ENCODE measurements at regions not wholly inside any gene's neighbourhood (a gene's known extent, or its start where the extent isn't known, plus 50 kb on each side); places are given as distances from the start of the nearest gene placed in this dataset.

GRCh38 chr7:156140896-156141295 is 328.6 kb upstream of the SHH start:
- Mint-ChIP-seq H3K4me1 (no peaks in the 10 kb centered on the region), H3K4me3 (no peak overlapping the region), H3K27me3 (no peaks in the 10 kb centered on the region), H3K27ac (no peak overlapping the region), H3K9me3 (no peaks in the 10 kb centered on the region), H3K36me3 (ENCODE audit: low read depth) (no peaks in the 10 kb centered on the region)
- intact Hi-C loops (cut with micrococcal nuclease), result no loop called here
- no peak for DNase-seq

GRCh38 chr7:156140447-156140846 is 328.2 kb upstream of the SHH start:
- H3K9me3 Mint-ChIP-seq, result no peaks in the 10 kb centered on the region
- H3K36me3 Mint-ChIP-seq (ENCODE audit: low read depth), result no peaks in the 10 kb centered on the region
- no peaks in the 10 kb centered on the region for H3K27me3 Mint-ChIP-seq
- no peak overlapping the region for H3K27ac Mint-ChIP-seq
- no peak for DNase-seq
- intact Hi-C loops (cut with micrococcal nuclease), result no loop called here
- no peak overlapping the region for H3K4me3 Mint-ChIP-seq
- no peaks in the 10 kb centered on the region for H3K4me1 Mint-ChIP-seq

- no peaks in the 10 kb centered on the region for H3K36me3 Mint-ChIP-seq (ENCODE audit: low read depth)
- H3K27me3 Mint-ChIP-seq, result no peaks in the 10 kb centered on the region
- H3K4me1 Mint-ChIP-seq, result no peaks in the 10 kb centered on the region
- no peak for DNase-seq
- intact Hi-C loops (cut with micrococcal nuclease), result no loop called here
- H3K4me3 Mint-ChIP-seq, result no peak overlapping the region
- H3K9me3 Mint-ChIP-seq, result no peaks in the 10 kb centered on the region
- no peak overlapping the region for H3K27ac Mint-ChIP-seq
These were observed 327.4 kb upstream of the SHH start for GRCh38 chr7:156139633-156140032.

- Mint-ChIP-seq H3K9me3 (no peaks in the 10 kb centered on the region), H3K27ac (no peak overlapping the region), H3K27me3 (no peaks in the 10 kb centered on the region), H3K4me3 (no peak overlapping the region), H3K36me3 (ENCODE audit: low read depth) (no peaks in the 10 kb centered on the region), H3K4me1 (no peaks in the 10 kb centered on the region)
- intact Hi-C loops (cut with micrococcal nuclease), result no loop called here
- no peak for DNase-seq
These were observed 326.8 kb upstream of the SHH start for GRCh38 chr7:156139112-156139511.

GRCh38 chr7:156131881-156132280 is 319.6 kb upstream of the SHH start:
- intact Hi-C loops (cut with micrococcal nuclease), result no loop called here
- Mint-ChIP-seq H3K36me3 (ENCODE audit: low read depth) (no peaks in the 10 kb centered on the region), H3K4me3 (no peak overlapping the region), H3K27ac (no peak overlapping the region), H3K9me3 (no peaks in the 10 kb centered on the region), H3K27me3 (no peaks in the 10 kb centered on the region), H3K4me1 (no peaks in the 10 kb centered on the region)
- no peak for DNase-seq

- Mint-ChIP-seq H3K27ac (no peak overlapping the region), H3K4me3 (no peak overlapping the region), H3K9me3 (no peaks in the 10 kb centered on the region), H3K27me3 (no peaks in the 10 kb centered on the region), H3K36me3 (ENCODE audit: low read depth) (no peaks in the 10 kb centered on the region), H3K4me1 (no peaks in the 10 kb centered on the region)
- intact Hi-C loops (cut with micrococcal nuclease), result no loop called here
- no peak for DNase-seq
These were observed 317.3 kb upstream of the SHH start for GRCh38 chr7:156129522-156129921.

GRCh38 chr7:156128496-156128895 is 316.2 kb upstream of the SHH start:
- H3K27me3 Mint-ChIP-seq, result no peaks in the 10 kb centered on the region
- no peaks in the 10 kb centered on the region for H3K36me3 Mint-ChIP-seq (ENCODE audit: low read depth)
- H3K27ac Mint-ChIP-seq, result no peak overlapping the region
- H3K9me3 Mint-ChIP-seq, result no peaks in the 10 kb centered on the region
- H3K4me3 Mint-ChIP-seq, result no peak overlapping the region
- intact Hi-C loops (cut with micrococcal nuclease), result no loop called here
- DNase-seq, result no peak
- H3K4me1 Mint-ChIP-seq, result no peaks in the 10 kb centered on the region

- Mint-ChIP-seq H3K4me3 (no peak overlapping the region), H3K36me3 (ENCODE audit: low read depth) (no peaks in the 10 kb centered on the region), H3K4me1 (no peaks in the 10 kb centered on the region), H3K27me3 (no peaks in the 10 kb centered on the region), H3K9me3 (no peaks in the 10 kb centered on the region), H3K27ac (no peak overlapping the region)
- intact Hi-C loops (cut with micrococcal nuclease), result no loop called here
- no peak for DNase-seq
These were observed 315.2 kb upstream of the SHH start for GRCh38 chr7:156127166-156128134.

GRCh38 chr7:156125841-156126730 is 313.8 kb upstream of the SHH start:
- H3K9me3 Mint-ChIP-seq, result no peaks in the 10 kb centered on the region
- no peak overlapping the region for H3K4me3 Mint-ChIP-seq
- no peaks in the 10 kb centered on the region for H3K27me3 Mint-ChIP-seq
- no peak overlapping the region for H3K27ac Mint-ChIP-seq
- intact Hi-C loops (cut with micrococcal nuclease), result no loop called here
- DNase-seq, result no peak
- no peaks in the 10 kb centered on the region for H3K4me1 Mint-ChIP-seq
- H3K36me3 Mint-ChIP-seq (ENCODE audit: low read depth), result no peaks in the 10 kb centered on the region

- Mint-ChIP-seq H3K4me3 (no peak overlapping the region), H3K9me3 (no peaks in the 10 kb centered on the region), H3K36me3 (ENCODE audit: low read depth) (no peaks in the 10 kb centered on the region), H3K4me1 (no peaks in the 10 kb centered on the region), H3K27me3 (no peaks in the 10 kb centered on the region), H3K27ac (no peak overlapping the region)
- intact Hi-C loops (cut with micrococcal nuclease), result no loop called here
- DNase-seq, result no peak
These were observed 312.1 kb upstream of the SHH start for GRCh38 chr7:156124356-156124755.

- intact Hi-C loops (cut with micrococcal nuclease), result no loop called here
- Mint-ChIP-seq H3K27me3 (no peaks in the 10 kb centered on the region), H3K36me3 (ENCODE audit: low read depth) (no peaks in the 10 kb centered on the region), H3K4me1 (no peaks in the 10 kb centered on the region), H3K4me3 (no peak overlapping the region), H3K9me3 (no peaks in the 10 kb centered on the region), H3K27ac (no peak overlapping the region)
- DNase-seq, result no peak
These were observed 311.1 kb upstream of the SHH start for GRCh38 chr7:156123362-156123761.

GRCh38 chr7:156122752-156123354 is 310.6 kb upstream of the SHH start:
- intact Hi-C loops (cut with micrococcal nuclease), result no loop called here
- H3K9me3 Mint-ChIP-seq, result no peaks in the 10 kb centered on the region
- no peaks in the 10 kb centered on the region for H3K27me3 Mint-ChIP-seq
- H3K36me3 Mint-ChIP-seq (ENCODE audit: low read depth), result no peaks in the 10 kb centered on the region
- no peak overlapping the region for H3K4me3 Mint-ChIP-seq
- no peaks in the 10 kb centered on the region for H3K4me1 Mint-ChIP-seq
- no peak for DNase-seq
- H3K27ac Mint-ChIP-seq, result no peak overlapping the region

- H3K27me3 Mint-ChIP-seq, result no peaks in the 10 kb centered on the region
- H3K9me3 Mint-ChIP-seq, result no peaks in the 10 kb centered on the region
- no peak overlapping the region for H3K27ac Mint-ChIP-seq
- no peaks in the 10 kb centered on the region for H3K36me3 Mint-ChIP-seq (ENCODE audit: low read depth)
- no peak for DNase-seq
- H3K4me3 Mint-ChIP-seq, result no peak overlapping the region
- intact Hi-C loops (cut with micrococcal nuclease), result no loop called here
- H3K4me1 Mint-ChIP-seq, result no peaks in the 10 kb centered on the region
These were observed 309.7 kb upstream of the SHH start for GRCh38 chr7:156121956-156122355.

GRCh38 chr7:156121434-156121833 is 309.2 kb upstream of the SHH start:
- Mint-ChIP-seq H3K36me3 (ENCODE audit: low read depth) (no peaks in the 10 kb centered on the region), H3K4me3 (no peak overlapping the region), H3K9me3 (no peaks in the 10 kb centered on the region), H3K27me3 (no peaks in the 10 kb centered on the region), H3K4me1 (no peaks in the 10 kb centered on the region), H3K27ac (no peak overlapping the region)
- intact Hi-C loops (cut with micrococcal nuclease), result no loop called here
- DNase-seq, result no peak
